ENCODE measurements at regions not wholly inside any gene's neighbourhood (a gene's known extent, or its start where the extent isn't known, plus 50 kb on each side); places are given as distances from the start of the nearest gene placed in this dataset.
"Not testable (repeated sequence)": the region's sequence is repeated elsewhere in the genome, so short reads cannot be mapped to it uniquely, and the experiment has no call there.

DNA sequence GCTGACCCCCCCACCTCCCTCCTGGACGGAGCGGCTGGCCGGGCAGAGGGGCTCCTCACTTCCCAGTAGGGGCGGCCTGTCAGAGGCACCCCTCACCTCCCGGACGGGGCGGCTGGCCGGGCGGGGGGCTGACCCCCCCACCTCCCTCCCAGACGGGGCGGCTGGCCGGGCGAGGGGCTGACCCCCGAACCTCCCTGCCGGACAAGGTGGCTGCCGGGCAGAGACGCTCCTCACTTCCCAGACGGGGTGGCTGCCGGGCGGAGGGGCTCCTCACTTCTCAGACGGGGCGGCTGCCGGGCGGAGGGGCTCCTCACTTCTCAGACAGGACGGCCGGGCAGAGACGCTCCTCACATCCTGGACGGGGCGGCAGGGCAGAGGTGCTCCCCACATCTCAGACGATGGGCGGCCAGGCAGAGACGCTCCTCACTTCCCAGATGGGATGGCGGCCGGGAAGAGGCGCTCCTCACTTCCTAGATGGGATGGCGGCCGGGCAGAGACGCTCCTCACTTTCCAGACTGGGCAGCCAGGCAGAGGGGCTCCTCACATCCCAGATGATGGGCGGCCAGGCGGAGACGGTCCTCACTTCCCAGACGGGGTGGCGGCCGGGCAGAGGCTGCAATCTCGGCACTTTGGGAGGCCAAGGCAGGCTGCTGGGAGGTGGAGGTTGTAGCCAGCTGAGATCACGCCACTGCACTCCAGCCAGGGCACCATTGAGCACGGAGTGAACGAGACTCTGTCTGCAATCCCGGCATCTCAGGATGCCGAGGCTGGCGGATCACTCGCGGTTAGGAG is 66.2 kb upstream of the PAPPA2 start:
- not testable (repeated sequence) for DNase-seq

GRCh38 chr1:176391621-176392020 is 71.4 kb upstream of the PAPPA2 start:
- no peak for DNase-seq

GRCh38 chr1:176384841-176385240 is 78.1 kb upstream of the PAPPA2 start:
- DNase-seq, result no peak

DNA sequence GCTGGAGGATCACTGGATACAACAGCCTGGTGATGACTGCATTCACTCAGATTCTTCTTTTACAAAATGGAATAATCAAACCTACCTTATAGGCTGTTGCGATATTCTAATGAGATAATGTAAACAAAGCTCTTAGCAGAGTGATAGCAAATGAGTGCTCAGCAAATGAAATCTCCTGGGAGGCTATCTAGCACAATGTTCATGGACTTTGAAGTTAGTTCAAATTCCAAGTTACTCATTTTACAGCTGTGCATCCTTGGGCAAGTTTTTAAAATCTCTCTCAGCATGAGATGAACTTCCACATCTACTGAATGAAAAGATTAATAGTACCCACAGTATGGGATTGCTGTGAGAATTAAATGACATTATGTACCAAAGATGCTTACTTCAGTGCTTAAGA is 80.8 kb upstream of the PAPPA2 start:
- no peak for DNase-seq

- no peak for DNase-seq
Observed at GRCh38 chr1:176379626-176380339, 83.2 kb upstream of the PAPPA2 start.

- peak; percentile 65 to 85 for DNase-seq
Observed at GRCh38 chr1:176374967-176375569, 87.9 kb upstream of the PAPPA2 start.

DNA sequence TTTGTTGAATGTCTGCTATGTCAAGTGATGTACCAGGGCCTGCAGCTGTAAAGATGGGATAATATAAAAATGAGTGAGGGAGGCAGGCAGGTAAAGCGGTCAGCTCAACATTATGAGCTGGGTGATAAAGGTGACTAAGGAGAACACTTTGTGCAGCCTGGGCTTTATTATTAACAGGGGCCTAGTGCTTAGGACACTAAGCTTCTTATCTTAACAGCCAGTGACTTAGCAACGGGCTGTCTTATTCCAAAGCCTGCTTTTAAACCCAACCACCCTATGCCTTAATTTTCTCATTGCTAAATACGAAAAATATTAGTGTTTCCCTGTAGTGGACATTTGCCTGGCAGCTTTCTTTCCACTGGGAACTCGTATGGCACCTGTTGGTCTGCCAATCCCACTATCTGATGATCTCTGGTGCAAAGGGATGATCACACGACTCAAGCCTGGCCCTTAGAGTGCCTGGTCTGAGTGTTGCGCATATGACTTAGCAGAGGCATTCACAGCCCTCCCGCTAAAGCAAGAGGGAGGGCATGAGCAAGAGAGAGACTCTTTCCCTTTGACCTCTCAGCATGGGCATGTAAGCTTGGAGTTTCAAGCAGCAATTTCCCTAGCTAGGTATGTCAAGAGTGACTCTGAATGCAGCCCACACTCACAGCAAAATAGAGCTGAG is 98.6 kb upstream of the PAPPA2 start:
- DNase-seq, result no peak

DNA sequence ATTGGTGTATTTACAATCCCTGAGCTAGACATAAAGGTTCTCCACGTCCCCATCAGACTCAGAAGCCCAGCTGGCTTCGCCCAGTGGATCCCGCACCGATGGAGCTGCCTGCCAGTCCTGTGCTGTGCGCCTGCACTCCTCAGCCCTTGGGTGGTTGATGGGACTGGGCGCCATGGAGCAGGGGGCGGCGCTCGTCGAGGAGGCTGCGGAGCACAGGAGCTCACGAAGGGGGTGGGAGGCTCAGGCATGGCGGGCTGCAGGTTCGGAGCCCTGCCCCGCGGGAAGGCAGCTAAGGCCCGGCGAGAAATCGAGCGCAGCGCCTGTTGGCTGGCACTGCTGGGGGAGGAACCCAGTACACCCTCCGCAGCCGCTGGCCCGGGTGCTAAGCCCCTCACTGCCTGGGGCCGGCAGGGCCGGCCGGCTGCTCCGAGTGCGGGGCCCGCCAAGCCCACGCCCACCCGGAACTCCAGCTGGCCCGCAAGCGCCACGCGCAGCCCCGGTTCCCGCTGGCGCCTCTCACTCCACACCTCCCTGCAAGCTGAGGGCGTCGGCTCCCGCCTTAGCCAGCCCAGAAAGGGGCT is 113.8 kb upstream of the PAPPA2 start:
- DNase-seq, result not testable (repeated sequence)

DNA sequence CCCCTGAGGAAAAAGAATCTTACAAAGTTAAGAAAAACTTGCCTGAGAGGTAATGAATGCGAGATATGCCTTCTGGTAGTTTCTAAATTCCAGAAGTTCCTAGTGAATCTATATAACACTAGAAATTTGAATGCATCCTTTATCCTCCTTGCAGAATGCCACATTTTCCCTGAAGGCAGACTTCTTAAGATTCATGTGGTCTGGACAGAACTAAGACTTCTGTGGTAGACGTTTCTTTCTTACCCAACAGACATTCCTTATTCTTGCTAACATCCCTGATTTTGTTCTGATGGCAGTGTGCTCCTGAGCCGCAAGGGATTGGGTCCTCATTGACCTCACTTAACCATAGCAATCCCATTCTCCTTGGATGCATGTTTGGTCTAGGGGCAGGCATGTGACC is 121.3 kb upstream of the PAPPA2 start:
- DNase-seq, result no peak

DNA sequence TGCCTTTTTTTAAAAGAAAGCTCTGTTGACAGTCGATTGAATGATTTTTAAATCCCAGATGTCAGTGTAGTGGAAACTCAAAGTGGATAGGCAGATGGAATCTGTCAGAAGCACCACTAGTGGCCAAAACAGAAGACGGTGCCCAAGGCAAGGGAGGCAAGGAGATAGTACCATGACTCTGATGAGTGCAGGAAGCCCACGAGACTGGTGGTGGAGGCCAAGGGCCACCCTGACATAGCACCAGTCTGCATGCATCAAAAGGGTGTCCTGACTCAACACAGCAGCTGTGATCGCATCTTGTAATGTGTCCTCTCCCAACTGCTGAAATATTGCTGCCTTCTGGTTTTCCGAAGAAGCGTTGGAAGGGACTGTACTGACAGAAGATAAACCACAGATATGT is 124.1 kb upstream of the PAPPA2 start:
- no peak for DNase-seq

DNA sequence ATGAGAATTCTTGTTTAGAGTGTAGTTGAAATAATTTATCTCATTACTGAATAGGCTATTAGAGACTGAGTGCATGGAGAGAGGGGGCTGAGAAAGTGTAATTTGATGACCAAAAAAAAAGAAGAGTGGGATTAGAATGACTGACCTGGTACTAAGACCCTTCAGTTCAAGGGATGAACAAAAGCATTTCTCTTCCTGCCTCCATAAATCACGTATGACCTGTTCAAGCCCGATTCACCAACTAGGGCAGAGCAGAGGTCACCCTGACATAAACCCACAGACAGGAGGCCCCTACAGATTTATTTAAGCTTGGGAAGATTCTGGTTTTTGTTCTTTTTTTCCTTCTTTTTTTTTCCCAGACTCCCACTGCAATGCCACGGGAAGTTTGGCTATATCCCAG is 123.7 kb upstream of the COP1 start:
- no peak for DNase-seq

- no peak for DNase-seq
Observed at GRCh38 chr1:176325664-176326063, 118.6 kb upstream of the COP1 start.

DNA sequence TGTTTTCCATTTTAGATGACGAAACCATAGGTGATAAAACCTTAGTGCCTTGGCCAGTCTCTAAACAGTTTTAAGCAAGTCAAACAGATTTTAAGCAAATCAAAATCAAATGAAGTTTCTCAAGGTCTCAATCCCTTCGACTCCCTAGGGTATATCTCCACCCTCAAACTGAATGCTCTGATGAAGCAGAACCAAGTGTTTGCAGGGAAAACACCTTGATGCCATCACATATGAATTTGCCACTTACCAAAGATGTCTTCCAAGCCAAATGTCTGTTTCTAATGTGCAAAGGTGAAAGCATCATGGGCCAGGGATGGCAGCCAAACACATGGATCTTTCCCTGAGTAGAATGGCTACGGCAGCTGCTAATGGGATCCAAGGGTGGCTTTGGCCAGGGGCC is 116.4 kb upstream of the COP1 start:
- DNase-seq, result no peak

DNA sequence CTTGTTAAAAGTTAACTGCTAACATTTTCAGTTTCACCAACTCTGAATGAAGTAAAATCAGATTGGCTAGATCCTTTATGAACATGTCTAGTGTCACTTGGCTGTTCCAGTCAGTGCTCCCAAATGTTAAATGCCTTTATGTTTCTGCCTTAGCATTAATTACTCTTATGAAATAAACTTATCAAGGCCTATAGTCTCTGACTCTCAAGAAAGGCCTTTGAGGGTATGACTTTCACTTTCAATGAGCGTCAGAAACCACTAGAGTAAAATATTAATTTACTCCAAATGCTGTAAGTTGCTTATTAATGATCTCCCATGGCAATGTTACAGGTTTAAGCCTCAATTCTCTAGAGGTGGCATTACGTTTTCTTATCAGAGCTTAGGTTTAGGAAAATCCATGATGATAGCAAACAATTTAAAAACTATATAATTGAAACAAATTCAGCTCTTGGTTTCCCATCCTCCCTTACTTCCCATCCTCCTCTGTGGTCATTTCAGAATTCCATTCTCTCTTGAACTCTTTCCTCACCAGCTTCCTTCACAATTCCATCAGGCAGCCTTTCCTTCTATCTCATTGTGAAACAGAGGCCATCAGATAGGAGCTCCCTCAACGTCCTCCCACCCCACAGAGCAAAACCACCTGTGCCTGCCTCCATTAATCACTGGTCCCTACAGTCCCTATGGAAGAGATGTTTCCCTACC is 108.6 kb upstream of the COP1 start:
- no peak for DNase-seq

DNA sequence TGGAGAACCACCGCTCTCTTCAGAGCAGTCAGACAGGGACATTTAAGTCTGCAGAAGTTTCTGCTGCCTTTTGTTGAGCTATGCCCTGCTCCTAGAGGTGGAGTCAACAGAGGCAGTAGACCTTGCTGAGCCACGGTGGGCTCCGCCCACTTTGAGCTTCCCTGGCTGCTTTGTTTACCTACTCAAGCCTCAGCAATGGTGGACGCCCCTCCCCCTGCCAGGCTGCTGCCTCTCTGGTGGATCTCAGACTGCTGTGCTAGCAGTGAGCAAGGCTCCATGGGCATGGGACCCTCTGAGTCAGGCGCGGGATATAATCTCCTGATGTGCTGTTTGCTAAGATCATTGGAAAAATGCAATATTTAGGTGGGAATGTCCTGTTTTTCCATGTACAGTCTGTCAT is 89.5 kb upstream of the COP1 start:
- DNase-seq, result not testable (repeated sequence)

DNA sequence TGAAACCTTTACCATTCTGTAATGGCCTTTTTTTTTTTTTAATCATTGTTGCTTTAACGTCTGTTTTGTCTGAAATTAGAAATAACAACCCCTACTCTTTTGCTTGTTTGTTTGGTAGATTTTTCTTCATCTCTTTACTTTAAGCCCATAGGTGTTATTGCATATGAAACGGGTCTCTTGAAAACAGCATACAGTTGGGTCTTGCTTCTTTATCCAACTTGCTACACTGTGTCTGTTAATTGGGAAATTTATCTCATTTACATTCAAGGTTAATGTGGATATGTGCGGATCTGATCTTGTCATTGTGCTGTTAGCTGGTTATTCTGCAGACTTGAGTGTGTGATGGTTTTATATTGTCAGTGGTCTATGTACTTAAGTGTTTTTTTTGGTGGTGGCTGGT is 78.9 kb upstream of the COP1 start:
- no peak for DNase-seq

DNA sequence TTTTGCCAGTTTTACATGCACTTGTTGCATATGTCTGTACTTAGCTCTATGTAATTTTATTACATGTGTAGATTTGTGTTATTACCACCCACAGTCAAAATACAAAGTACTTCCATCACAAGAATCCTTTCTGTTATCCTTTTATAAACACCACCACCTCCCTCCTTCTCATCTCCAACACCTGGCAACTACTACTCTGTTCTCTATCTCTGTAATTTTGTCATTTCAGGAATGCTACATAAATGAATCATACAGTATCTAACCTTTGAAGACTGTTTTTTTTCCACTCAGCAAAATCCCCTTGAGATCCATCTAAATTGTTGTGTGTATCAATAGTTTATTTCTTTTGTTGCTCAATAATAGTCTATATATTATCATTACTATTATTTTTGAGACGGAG is 64.5 kb upstream of the COP1 start:
- DNase-seq, result no peak
